RWPE1 (cell line): ENCODE measurements at regions not wholly inside any gene's neighbourhood (a gene's known extent, or its start where the extent isn't known, plus 50 kb on each side); places are given as distances from the start of the nearest gene placed in this dataset.
"Not testable (repeated sequence)": the region's sequence is repeated elsewhere in the genome, so short reads cannot be mapped to it uniquely, and the experiment has no call there.

Source experiments
- CTCF ChIA-PET: fragments of 350-600 bp; sonication (Branson Sonifier 250); formaldehyde crosslinking; extraction: SDS; loops from one replicate; lab custom pipeline; 2021; lab: Yijun Ruan, JAX
- POLR2A ChIA-PET: fragments of 400-600 bp; formaldehyde crosslinking; extraction: SDS; loops from one replicate; lab custom pipeline; 2020; ENCODE audit warnings: antibody characterized with exemption; ENCODE audit not compliant: low non-redundant PET; lab: Yijun Ruan, JAX
- DNase-seq: peaks from one replicate; pipeline ENCODE4 v3.0.0; 2012; ENCODE audit warnings: low spot score
- H3K27ac ChIP-seq: fragments of 450-650 bp; 2 replicates; pipeline ENCODE4 v1.5.1; 2017
- CTCF ChIP-seq: fragments of 450-650 bp; conservative IDR thresholded peaks from 2 replicates; pipeline ENCODE4 v1.5.1; 2017; ENCODE audit warnings: low read depth, mild to moderate bottlenecking

- DNase-seq, POLR2A ChIA-PET, H3K27ac ChIP-seq: not testable (repeated sequence)
- CTCF ChIA-PET, result interaction anchor here (0.6 kb wide), 1 partner anchor 1150 kb away, joined by 3 read pairs; no protein-coding TSS in a partner anchor
Measured at GRCh38 chr1:211890091-211890995, 59.8 kb upstream of the LPGAT1 start.

GRCh38 chr1:211889307-211890090 lies 58.9 kb upstream of the LPGAT1 start:
- DNase-seq, POLR2A ChIA-PET, CTCF ChIA-PET, H3K27ac ChIP-seq: not testable (repeated sequence)

- TF ChIP-seq CTCF, result no peak
- ChIA-PET CTCF (interaction anchor here (0.6 kb wide), 2 partner anchors 143 to 279 kb away, joined by 3 to 4 read pairs; no protein-coding TSS in a partner anchor), POLR2A (no interaction called here)
- DNase-seq, result no peak
- H3K27ac ChIP-seq, result no peak overlapping the region
Measured at GRCh38 chr1:211886551-211886950, 56.0 kb upstream of the LPGAT1 start.

GRCh38 chr1:211885747-211886522 lies 55.4 kb upstream of the LPGAT1 start:
- CTCF ChIA-PET, result interaction anchor here (0.6 kb wide), 1 partner anchor 278 kb away, joined by 3 read pairs; no protein-coding TSS in a partner anchor
- POLR2A ChIA-PET, result no interaction called here
- H3K27ac ChIP-seq, result no peak overlapping the region
- no peak for DNase-seq
- no peak for TF ChIP-seq CTCF

- no peak for DNase-seq
- TF ChIP-seq CTCF, result no peak
- ChIA-PET POLR2A (no interaction called here), CTCF (no interaction called here)
- H3K27ac ChIP-seq, result no peak overlapping the region
Measured at GRCh38 chr1:211882381-211883004, 51.9 kb upstream of the LPGAT1 start.
